ENCODE measurements at regions not wholly inside any gene's neighbourhood (a gene's known extent, or its start where the extent isn't known, plus 50 kb on each side); places are given as distances from the start of the nearest gene placed in this dataset.

DNA sequence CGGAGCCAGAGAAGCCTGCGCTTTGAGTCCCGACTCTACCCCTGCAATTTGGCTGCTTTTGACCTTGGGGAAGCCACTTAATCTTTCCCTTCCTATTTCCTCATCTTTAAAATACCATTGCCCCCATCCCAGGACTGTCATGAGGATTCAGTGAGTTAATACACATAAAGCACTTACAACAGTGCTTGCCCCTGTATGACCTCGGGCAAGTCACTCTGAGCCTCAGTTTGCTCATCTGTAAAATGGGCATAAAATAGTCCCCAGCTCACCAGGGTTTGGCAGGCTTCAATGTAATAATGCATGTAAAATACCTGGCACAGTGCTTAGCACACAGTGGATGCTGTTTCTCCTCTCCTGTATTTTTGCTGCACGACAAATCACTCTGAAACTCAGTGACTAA, 278.7 kb upstream of the PWP1 start:
- TF ChIP-seq, protein P1, sequence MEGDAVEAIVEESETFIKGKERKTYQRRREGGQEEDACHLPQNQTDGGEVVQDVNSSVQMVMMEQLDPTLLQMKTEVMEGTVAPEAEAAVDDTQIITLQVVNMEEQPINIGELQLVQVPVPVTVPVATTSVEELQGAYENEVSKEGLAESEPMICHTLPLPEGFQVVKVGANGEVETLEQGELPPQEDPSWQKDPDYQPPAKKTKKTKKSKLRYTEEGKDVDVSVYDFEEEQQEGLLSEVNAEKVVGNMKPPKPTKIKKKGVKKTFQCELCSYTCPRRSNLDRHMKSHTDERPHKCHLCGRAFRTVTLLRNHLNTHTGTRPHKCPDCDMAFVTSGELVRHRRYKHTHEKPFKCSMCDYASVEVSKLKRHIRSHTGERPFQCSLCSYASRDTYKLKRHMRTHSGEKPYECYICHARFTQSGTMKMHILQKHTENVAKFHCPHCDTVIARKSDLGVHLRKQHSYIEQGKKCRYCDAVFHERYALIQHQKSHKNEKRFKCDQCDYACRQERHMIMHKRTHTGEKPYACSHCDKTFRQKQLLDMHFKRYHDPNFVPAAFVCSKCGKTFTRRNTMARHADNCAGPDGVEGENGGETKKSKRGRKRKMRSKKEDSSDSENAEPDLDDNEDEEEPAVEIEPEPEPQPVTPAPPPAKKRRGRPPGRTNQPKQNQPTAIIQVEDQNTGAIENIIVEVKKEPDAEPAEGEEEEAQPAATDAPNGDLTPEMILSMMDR (IDR thresholded peaks at IDR 0.05) = no peak

DNA sequence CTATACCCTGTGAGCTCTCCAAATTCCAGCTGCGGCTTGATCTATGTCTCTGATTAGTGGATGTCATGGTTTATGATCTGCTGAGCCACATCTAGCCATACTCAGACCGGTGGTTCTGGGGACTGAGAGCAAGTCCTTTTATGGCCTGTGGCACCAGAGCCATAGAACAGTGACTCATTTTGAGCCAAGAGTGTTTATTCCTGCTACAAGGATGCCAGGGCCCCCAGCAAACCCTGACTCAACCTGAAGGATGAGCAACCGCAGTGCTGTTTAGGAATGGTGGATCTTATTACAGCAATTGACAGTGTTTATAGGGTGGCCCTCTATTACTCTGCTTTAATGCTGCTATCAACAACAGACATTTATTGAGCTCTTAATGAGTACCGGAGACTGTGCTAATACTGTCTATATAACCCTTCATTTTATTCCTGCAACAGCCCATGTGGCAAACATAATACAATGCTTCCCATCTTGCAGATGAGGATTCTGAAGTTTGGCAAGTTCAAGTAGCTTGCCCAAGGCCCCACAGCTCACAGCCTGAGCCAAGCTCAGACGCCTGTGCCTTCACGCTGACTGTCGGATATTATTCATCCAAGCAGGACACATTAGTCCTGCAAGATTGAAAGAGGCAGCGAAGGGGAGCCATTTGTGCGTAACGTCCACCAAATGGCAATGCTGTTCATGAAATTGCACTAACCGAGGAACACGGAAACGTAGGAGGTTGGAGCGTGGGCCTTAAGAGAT, 273.6 kb upstream of the PWP1 start:
- TF ChIP-seq, protein P1 (IDR thresholded peaks at IDR 0.05) = no peak

DNA sequence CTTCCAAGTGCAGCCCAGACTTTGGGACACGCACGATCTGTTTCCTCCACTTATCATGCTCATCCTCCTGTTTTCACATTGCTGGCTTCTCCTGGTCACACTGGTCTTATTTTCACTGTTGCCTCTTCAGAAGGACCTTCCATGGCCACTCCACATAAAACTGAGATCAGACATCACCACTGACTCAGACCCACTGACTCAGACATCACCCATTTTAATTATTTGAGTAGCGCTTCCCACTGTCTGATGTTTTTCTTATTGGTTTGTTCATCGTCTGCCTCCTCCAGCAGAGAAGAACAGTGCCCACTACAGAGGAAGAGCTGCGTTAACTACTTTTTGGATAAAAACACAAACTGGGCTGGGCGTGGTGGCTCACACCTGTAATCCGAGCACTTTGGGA, 270.5 kb upstream of the PWP1 start:
- TF ChIP-seq, protein P1 (IDR thresholded peaks at IDR 0.05) = no peak

DNA sequence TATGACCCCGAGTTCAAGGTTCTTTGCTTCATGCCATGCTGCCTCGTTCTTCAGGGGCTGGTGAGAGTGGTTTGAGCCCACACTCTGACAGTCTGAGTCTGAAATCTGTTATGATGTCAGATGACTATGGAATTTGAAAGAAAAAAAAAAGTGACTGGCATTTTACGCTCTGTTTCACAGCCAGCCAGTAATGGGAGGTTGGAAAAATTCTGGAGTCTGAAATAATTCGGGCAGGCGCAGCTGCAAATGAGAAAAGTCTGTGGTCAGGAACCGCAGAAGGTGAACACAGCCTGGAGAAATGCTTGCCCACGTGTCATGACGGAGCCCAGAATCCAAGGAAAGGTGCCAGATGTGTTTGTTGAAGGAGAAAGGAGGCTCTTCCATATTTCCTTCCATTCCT, 269.8 kb upstream of the PWP1 start:
- TF ChIP-seq, protein P1 (IDR thresholded peaks at IDR 0.05) = no peak

DNA sequence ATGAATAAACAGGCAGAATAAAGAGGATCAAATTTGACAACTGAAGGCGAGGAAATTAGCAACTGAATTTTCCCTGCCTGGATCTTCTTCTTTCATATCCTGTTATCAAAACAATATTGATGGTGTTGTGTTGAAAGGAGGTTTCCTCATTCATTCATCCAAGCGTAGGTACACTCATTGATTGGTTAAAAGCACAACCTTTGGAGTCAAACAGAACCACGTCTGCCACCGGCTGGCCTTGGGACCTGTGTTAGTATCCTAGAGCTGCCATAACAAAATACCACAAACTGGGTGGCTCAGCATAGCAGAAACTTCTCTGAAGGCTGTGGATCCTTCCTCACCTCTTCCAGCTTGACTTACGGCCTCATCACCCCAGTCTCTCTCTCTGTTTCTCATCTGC, 268.6 kb upstream of the PWP1 start:
- TF ChIP-seq, protein P1 (IDR thresholded peaks at IDR 0.05) = no peak

DNA sequence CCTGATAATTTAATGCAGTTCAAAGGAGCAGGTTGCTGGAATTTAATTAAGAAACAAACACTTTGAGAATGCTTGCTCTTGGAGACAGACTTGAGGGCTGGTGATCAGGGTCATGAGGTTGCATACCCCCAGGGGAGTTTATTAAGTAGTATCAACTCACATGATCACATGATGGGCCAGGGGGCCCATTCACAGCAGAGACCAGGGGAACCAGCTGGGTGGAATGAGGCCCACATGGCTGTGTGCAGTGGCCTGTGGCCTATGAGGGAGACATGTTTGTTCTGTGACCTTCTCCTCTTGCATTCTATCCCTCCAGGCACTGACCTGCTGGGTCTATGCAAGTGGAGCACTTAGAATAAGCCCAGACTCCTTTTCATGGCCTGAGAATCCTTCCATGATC, 266.6 kb upstream of the PWP1 start:
- TF ChIP-seq, protein P1 (IDR thresholded peaks at IDR 0.05) = no peak

DNA sequence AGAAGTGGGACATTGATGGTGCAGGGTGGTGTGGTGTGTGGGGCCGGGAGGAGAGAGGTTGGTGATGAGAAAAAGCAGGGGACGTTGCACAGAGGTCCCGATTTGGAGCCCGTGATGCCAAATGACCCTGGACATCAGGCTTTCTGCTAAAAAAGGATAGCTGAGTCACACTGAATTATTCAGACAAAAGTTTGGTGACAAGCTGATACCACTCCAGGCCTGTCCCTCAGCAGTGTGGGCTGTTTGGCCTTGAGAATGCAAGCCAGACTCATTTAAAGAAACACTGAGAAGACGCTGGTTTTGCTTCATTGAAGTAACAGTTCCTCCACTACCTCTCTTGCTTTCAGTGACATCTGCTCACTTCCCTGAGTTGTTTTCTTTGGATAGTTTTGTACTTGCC, 262.1 kb upstream of the PWP1 start:
- TF ChIP-seq, protein P1 (IDR thresholded peaks at IDR 0.05) = no peak

All from LNCAP (cell line).